GM23338 (cell line): ENCODE measurements at regions not wholly inside any gene's neighbourhood (a gene's known extent, or its start where the extent isn't known, plus 50 kb on each side); places are given as distances from the start of the nearest gene placed in this dataset.

ENCODE experiments used
- ATAC-seq: fragments of 200-7000 bp; cut with Tn5 transposase; 3 replicates; pipeline ENCODE4 v1.9.1; 2020
- DNase-seq: peaks from one replicate; pipeline ENCODE4 v3.0.0-alpha.2; 2015; ENCODE audit warnings: low spot score
- H2AFZ ChIP-seq: fragments of 200-600 bp; sonication (generic); 2 replicates; pipeline ENCODE4 v1.8.0; 2016; ENCODE audit warnings: antibody characterized with exemption, mild to moderate bottlenecking, moderate library complexity
- H3F3A ChIP-seq: fragments of 200-600 bp; sonication (generic); replicated peaks from 2 replicates; pipeline ENCODE4 v1.8.0; 2017; ENCODE audit warnings: antibody characterized with exemption, mixed run types, low read depth
- H3K27ac ChIP-seq: fragments of 200-600 bp; sonication (generic); 2 replicates; pipeline ENCODE4 v1.6.1; 2016; ENCODE audit warnings: low read depth
- H3K27me3 ChIP-seq: fragments of 200-600 bp; sonication (generic); 2 replicates; pipeline ENCODE4 v1.8.0; 2016; ENCODE audit warnings: mild to moderate bottlenecking, mixed run types, moderate library complexity; ENCODE audit not compliant: insufficient read depth
- H3K36me3 ChIP-seq: fragments of 200-600 bp; sonication (generic); 2 replicates; pipeline ENCODE4 v1.8.0; 2016; ENCODE audit warnings: mild to moderate bottlenecking; ENCODE audit not compliant: insufficient read depth
- H3K4me1 ChIP-seq: fragments of 200-600 bp; sonication (generic); 2 replicates; pipeline ENCODE4 v1.8.0; 2016; ENCODE audit warnings: mild to moderate bottlenecking, moderate library complexity; ENCODE audit not compliant: insufficient read depth
- H3K4me2 ChIP-seq: fragments of 200-600 bp; sonication (generic); 2 replicates; pipeline ENCODE4 v1.7.1; 2017; ENCODE audit warnings: mixed run types
- H3K4me3 ChIP-seq: fragments of 200-600 bp; sonication (generic); 2 replicates; pipeline ENCODE4 v1.6.1; 2016; ENCODE audit warnings: mixed run types
- H3K79me2 ChIP-seq: fragments of 200-600 bp; sonication (generic); replicated peaks from 2 replicates; pipeline ENCODE4 v1.8.0; 2017; ENCODE audit warnings: mild to moderate bottlenecking; ENCODE audit not compliant: insufficient read depth
- H3K9me2 ChIP-seq: fragments of 200-600 bp; sonication (generic); 2 replicates; pipeline ENCODE4 v1.8.0; 2017; ENCODE audit not compliant: insufficient read depth
- H4K20me1 ChIP-seq: fragments of 200-600 bp; sonication (generic); replicated peaks from 2 replicates; pipeline ENCODE4 v1.8.0; 2017; ENCODE audit warnings: mild to moderate bottlenecking; ENCODE audit not compliant: insufficient read depth
- H3K27ac Mint-ChIP-seq: 2 replicates; pipeline ENCODE4 v1.8.0; 2020; ENCODE audit warnings: inconsistent platforms, mild to moderate bottlenecking, moderate library complexity, mixed read lengths
- H3K27me3 Mint-ChIP-seq: 3 replicates; pipeline ENCODE4 v1.8.0; 2022; ENCODE audit warnings: low read depth, mild to moderate bottlenecking, moderate library complexity, mixed read lengths, inconsistent platforms; ENCODE audit not compliant: insufficient read depth, poor library complexity
- H3K36me3 Mint-ChIP-seq: 3 replicates; pipeline ENCODE4 v1.8.0; 2021; ENCODE audit warnings: low read depth, mild to moderate bottlenecking, inconsistent platforms, moderate library complexity, mixed read lengths
- H3K4me1 Mint-ChIP-seq: 3 replicates; pipeline ENCODE4 v1.8.0; 2020; ENCODE audit warnings: mild to moderate bottlenecking, inconsistent platforms, mixed read lengths
- H3K4me3 Mint-ChIP-seq: 3 replicates; pipeline ENCODE4 v1.8.0; 2021; ENCODE audit warnings: moderate library complexity, mild to moderate bottlenecking, inconsistent platforms, mixed read lengths
- H3K9me3 Mint-ChIP-seq: 3 replicates; pipeline ENCODE4 v1.8.0; 2020; ENCODE audit warnings: moderate library complexity, mild to moderate bottlenecking, inconsistent platforms, mixed read lengths
- CREB1 ChIP-seq: fragments of 250-450 bp; sonication (Bioruptor Pico); IDR thresholded peaks from 2 replicates; pipeline ENCODE4 v1.5.0; 2020; ENCODE audit warnings: low read depth, mild to moderate bottlenecking, moderate library complexity
- EZH2 ChIP-seq: fragments of 200-600 bp; sonication (generic); IDR thresholded peaks from one replicate; pipeline ENCODE4 v1.8.0; 2017; ENCODE audit warnings: antibody characterized with exemption, mild to moderate bottlenecking, low read depth; ENCODE audit not compliant: unreplicated experiment
- EZH2phosphoT487 ChIP-seq: fragments of 200-600 bp; sonication (generic); IDR thresholded peaks from one replicate; pipeline ENCODE4 v1.8.1; 2018; ENCODE audit warnings: antibody characterized with exemption; ENCODE audit not compliant: unreplicated experiment
- JUNB ChIP-seq: IDR thresholded peaks from one replicate; pipeline ENCODE4 v1.6.1; 2016; ENCODE audit warnings: antibody characterized with exemption; ENCODE audit not compliant: unreplicated experiment
- NANOG ChIP-seq: IDR thresholded peaks from 2 replicates; pipeline ENCODE4 v1.6.1; 2016; ENCODE audit warnings: antibody characterized with exemption, borderline replicate concordance
- POLR2AphosphoS5 ChIP-seq: IDR thresholded peaks from 2 replicates; pipeline ENCODE4 v1.6.1; 2016; ENCODE audit warnings: antibody characterized with exemption, low read depth
- STAT1 ChIP-seq: IDR thresholded peaks from one replicate; pipeline ENCODE4 v1.6.1; 2016; ENCODE audit warnings: antibody characterized with exemption; ENCODE audit not compliant: unreplicated experiment
- ZNF114 ChIP-seq: fragments of 250-450 bp; sonication (Bioruptor Pico); IDR thresholded peaks from 2 replicates; pipeline ENCODE4 v1.5.0; 2020; ENCODE audit warnings: mild to moderate bottlenecking, moderate library complexity
- ZNF331 ChIP-seq: fragments of 250-450 bp; sonication (Bioruptor Pico); IDR thresholded peaks from 2 replicates; pipeline ENCODE4 v1.5.0; 2020; ENCODE audit warnings: low read depth, mild to moderate bottlenecking, moderate library complexity
- TF ChIP-seq, protein P1 (sequence below): fragments of 250-450 bp; sonication (Bioruptor Pico); IDR thresholded peaks from 2 replicates; pipeline ENCODE4 v1.5.0; 2020; ENCODE audit warnings: mild to moderate bottlenecking, moderate library complexity
- TF ChIP-seq, protein P2 (sequence below): IDR thresholded peaks from one replicate; pipeline ENCODE4 v1.6.1; 2018; ENCODE audit warnings: antibody characterized with exemption; ENCODE audit not compliant: unreplicated experiment
- TF ChIP-seq, protein P3 (sequence below): IDR thresholded peaks from 2 replicates; pipeline ENCODE4 v1.6.1; 2016; ENCODE audit warnings: antibody characterized with exemption
- TF ChIP-seq, protein P4 (sequence below), 2 experiments: fragments of 200-600 bp in 1 of 2; sonication (generic) in 1 of 2; conservative IDR thresholded peaks; 2 replicates each; pipeline versions ENCODE4 v1.5.1 to v1.6.1; 2016 to 2017; ENCODE audit warnings: antibody characterized with exemption in 2 of 2, low read depth in 2 of 2, mild to moderate bottlenecking in 2 of 2, moderate library complexity in 1 of 2

DNA sequence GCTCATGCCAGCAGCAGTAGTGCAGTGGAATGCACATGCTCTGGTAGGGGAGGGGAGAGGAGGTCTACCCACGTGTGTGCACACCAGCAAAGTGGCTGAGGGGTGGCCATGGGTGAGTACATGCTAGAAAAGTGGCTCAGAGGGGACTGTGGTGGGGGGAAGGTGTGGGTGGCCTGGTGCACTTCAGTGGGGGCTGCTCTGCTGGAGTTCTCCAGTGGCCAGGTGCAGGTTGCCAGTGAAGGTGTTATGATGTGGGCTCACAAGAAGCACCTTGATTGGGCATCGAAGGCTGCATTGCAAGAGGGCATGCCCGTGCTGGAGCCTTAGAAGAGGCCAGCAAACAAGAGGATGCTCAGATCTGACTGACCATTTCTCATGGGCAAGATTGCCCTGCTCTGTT lies 613.6 kb upstream of the PHF14 start:
- Histone ChIP-seq H3K79me2 (no peaks in the 10 kb centered on the region), H3K9me2 (peaks cover 14% of the 10 kb centered on the region; the same call in 1 of the 2 replicates), H3K27me3 (no peaks in the 10 kb centered on the region), H3K4me3 (no peak overlapping the region), H3K4me1 (no peaks in the 10 kb centered on the region), H4K20me1 (no peaks in the 10 kb centered on the region), H3K36me3 (no peaks in the 10 kb centered on the region), H2AFZ (no peak overlapping the region), H3F3A (no peaks in the 10 kb centered on the region), H3K27ac (no peak overlapping the region), H3K4me2 (no peak overlapping the region)
- Mint-ChIP-seq H3K36me3 (no peaks in the 10 kb centered on the region), H3K4me1 (no peaks in the 10 kb centered on the region), H3K4me3 (no peak overlapping the region), H3K27me3 (no peaks in the 10 kb centered on the region), H3K27ac (no peak overlapping the region), H3K9me3 (peaks cover 18% of the 10 kb centered on the region)
- TF ChIP-seq ZNF114 (CRISPR knock-in tag), result no peak
- TF ChIP-seq CREB1, result no peak
- no peak for TF ChIP-seq ZNF331 (CRISPR knock-in tag)
- TF ChIP-seq, protein P1, sequence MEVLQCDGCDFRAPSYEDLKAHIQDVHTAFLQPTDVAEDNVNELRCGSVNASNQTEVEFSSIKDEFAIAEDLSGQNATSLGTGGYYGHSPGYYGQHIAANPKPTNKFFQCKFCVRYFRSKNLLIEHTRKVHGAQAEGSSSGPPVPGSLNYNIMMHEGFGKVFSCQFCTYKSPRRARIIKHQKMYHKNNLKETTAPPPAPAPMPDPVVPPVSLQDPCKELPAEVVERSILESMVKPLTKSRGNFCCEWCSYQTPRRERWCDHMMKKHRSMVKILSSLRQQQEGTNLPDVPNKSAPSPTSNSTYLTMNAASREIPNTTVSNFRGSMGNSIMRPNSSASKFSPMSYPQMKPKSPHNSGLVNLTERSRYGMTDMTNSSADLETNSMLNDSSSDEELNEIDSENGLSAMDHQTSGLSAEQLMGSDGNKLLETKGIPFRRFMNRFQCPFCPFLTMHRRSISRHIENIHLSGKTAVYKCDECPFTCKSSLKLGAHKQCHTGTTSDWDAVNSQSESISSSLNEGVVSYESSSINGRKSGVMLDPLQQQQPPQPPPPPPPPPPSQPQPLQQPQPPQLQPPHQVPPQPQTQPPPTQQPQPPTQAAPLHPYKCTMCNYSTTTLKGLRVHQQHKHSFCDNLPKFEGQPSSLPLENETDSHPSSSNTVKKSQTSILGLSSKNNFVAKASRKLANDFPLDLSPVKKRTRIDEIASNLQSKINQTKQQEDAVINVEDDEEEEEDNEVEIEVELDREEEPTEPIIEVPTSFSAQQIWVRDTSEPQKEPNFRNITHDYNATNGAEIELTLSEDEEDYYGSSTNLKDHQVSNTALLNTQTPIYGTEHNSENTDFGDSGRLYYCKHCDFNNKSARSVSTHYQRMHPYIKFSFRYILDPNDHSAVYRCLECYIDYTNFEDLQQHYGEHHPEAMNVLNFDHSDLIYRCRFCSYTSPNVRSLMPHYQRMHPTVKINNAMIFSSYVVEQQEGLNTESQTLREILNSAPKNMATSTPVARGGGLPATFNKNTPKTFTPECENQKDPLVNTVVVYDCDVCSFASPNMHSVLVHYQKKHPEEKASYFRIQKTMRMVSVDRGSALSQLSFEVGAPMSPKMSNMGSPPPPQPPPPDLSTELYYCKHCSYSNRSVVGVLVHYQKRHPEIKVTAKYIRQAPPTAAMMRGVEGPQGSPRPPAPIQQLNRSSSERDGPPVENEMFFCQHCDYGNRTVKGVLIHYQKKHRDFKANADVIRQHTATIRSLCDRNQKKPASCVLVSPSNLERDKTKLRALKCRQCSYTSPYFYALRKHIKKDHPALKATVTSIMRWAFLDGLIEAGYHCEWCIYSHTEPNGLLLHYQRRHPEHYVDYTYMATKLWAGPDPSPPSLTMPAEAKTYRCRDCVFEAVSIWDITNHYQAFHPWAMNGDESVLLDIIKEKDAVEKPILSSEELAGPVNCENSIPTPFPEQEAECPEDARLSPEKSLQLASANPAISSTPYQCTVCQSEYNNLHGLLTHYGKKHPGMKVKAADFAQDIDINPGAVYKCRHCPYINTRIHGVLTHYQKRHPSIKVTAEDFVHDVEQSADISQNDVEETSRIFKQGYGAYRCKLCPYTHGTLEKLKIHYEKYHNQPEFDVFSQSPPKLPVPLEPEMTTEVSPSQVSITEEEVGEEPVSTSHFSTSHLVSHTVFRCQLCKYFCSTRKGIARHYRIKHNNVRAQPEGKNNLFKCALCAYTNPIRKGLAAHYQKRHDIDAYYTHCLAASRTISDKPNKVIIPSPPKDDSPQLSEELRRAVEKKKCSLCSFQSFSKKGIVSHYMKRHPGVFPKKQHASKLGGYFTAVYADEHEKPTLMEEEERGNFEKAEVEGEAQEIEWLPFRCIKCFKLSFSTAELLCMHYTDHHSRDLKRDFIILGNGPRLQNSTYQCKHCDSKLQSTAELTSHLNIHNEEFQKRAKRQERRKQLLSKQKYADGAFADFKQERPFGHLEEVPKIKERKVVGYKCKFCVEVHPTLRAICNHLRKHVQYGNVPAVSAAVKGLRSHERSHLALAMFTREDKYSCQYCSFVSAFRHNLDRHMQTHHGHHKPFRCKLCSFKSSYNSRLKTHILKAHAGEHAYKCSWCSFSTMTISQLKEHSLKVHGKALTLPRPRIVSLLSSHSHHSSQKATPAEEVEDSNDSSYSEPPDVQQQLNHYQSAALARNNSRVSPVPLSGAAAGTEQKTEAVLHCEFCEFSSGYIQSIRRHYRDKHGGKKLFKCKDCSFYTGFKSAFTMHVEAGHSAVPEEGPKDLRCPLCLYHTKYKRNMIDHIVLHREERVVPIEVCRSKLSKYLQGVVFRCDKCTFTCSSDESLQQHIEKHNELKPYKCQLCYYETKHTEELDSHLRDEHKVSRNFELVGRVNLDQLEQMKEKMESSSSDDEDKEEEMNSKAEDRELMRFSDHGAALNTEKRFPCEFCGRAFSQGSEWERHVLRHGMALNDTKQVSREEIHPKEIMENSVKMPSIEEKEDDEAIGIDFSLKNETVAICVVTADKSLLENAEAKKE (CRISPR knock-in tag), result no peak
- no peak for TF ChIP-seq EZH2phosphoT487
- TF ChIP-seq JUNB, result no peak
- TF ChIP-seq NANOG, result no peak
- no peak for TF ChIP-seq EZH2
- TF ChIP-seq POLR2AphosphoS5, result no peak
- TF ChIP-seq STAT1, result no peak
- TF ChIP-seq, protein P2, sequence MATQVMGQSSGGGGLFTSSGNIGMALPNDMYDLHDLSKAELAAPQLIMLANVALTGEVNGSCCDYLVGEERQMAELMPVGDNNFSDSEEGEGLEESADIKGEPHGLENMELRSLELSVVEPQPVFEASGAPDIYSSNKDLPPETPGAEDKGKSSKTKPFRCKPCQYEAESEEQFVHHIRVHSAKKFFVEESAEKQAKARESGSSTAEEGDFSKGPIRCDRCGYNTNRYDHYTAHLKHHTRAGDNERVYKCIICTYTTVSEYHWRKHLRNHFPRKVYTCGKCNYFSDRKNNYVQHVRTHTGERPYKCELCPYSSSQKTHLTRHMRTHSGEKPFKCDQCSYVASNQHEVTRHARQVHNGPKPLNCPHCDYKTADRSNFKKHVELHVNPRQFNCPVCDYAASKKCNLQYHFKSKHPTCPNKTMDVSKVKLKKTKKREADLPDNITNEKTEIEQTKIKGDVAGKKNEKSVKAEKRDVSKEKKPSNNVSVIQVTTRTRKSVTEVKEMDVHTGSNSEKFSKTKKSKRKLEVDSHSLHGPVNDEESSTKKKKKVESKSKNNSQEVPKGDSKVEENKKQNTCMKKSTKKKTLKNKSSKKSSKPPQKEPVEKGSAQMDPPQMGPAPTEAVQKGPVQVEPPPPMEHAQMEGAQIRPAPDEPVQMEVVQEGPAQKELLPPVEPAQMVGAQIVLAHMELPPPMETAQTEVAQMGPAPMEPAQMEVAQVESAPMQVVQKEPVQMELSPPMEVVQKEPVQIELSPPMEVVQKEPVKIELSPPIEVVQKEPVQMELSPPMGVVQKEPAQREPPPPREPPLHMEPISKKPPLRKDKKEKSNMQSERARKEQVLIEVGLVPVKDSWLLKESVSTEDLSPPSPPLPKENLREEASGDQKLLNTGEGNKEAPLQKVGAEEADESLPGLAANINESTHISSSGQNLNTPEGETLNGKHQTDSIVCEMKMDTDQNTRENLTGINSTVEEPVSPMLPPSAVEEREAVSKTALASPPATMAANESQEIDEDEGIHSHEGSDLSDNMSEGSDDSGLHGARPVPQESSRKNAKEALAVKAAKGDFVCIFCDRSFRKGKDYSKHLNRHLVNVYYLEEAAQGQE, result no peak
- TF ChIP-seq, protein P3, sequence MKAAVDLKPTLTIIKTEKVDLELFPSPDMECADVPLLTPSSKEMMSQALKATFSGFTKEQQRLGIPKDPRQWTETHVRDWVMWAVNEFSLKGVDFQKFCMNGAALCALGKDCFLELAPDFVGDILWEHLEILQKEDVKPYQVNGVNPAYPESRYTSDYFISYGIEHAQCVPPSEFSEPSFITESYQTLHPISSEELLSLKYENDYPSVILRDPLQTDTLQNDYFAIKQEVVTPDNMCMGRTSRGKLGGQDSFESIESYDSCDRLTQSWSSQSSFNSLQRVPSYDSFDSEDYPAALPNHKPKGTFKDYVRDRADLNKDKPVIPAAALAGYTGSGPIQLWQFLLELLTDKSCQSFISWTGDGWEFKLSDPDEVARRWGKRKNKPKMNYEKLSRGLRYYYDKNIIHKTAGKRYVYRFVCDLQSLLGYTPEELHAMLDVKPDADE, result no peak
- TF ChIP-seq, protein P4, sequence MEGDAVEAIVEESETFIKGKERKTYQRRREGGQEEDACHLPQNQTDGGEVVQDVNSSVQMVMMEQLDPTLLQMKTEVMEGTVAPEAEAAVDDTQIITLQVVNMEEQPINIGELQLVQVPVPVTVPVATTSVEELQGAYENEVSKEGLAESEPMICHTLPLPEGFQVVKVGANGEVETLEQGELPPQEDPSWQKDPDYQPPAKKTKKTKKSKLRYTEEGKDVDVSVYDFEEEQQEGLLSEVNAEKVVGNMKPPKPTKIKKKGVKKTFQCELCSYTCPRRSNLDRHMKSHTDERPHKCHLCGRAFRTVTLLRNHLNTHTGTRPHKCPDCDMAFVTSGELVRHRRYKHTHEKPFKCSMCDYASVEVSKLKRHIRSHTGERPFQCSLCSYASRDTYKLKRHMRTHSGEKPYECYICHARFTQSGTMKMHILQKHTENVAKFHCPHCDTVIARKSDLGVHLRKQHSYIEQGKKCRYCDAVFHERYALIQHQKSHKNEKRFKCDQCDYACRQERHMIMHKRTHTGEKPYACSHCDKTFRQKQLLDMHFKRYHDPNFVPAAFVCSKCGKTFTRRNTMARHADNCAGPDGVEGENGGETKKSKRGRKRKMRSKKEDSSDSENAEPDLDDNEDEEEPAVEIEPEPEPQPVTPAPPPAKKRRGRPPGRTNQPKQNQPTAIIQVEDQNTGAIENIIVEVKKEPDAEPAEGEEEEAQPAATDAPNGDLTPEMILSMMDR (conservative IDR thresholded peaks at IDR 0.05; ENCODE audit: low read depth in 2 of 2), result no peak
- DNase-seq (no peak), ATAC-seq (no peak)
